Smooth muscle cell (in vitro differentiated cells): ENCODE measurements at regions not wholly inside any gene's neighbourhood (a gene's known extent, or its start where the extent isn't known, plus 50 kb on each side); places are given as distances from the start of the nearest gene placed in this dataset.
A peak's percentile ranks its signal among the peaks of the same experiment; 100 is the strongest.

Experiments
- DNase-seq: peaks from one replicate; lab custom pipeline; 2025; ENCODE audit not compliant: unreplicated experiment; lab: John Stamatoyannopoulos, UW
- H2AFZ ChIP-seq: fragments of 200-600 bp; sonication (generic); 2 replicates; pipeline ENCODE4 v1.6.0; 2016; ENCODE audit warnings: antibody characterized with exemption, low read depth, mild to moderate bottlenecking
- H3F3A ChIP-seq: fragments of 200-600 bp; sonication (generic); 2 replicates; pipeline ENCODE4 v1.6.0; 2017; ENCODE audit warnings: antibody characterized with exemption, low read depth
- H3K27ac ChIP-seq: fragments of 200-600 bp; sonication (generic); 2 replicates; pipeline ENCODE4 v1.5.1; 2016; ENCODE audit warnings: low read depth, mild to moderate bottlenecking
- H3K27me3 ChIP-seq: fragments of 200-600 bp; sonication (generic); 2 replicates; pipeline ENCODE4 v1.6.1; 2016; ENCODE audit warnings: low read depth, mild to moderate bottlenecking
- H3K36me3 ChIP-seq: fragments of 200-600 bp; sonication (generic); 2 replicates; pipeline ENCODE4 v1.5.1; 2016; ENCODE audit warnings: low read depth
- H3K4me1 ChIP-seq: fragments of 200-600 bp; sonication (generic); 2 replicates; pipeline ENCODE4 v1.5.1; 2016; ENCODE audit warnings: low read depth
- H3K4me2 ChIP-seq: fragments of 200-600 bp; sonication (generic); 2 replicates; pipeline ENCODE4 v1.6.0; 2016; ENCODE audit warnings: mild to moderate bottlenecking
- H3K4me3 ChIP-seq: fragments of 200-600 bp; sonication (generic); 2 replicates; pipeline ENCODE4 v1.5.1; 2016; ENCODE audit warnings: mild to moderate bottlenecking
- H3K79me2 ChIP-seq: fragments of 200-600 bp; sonication (generic); 2 replicates; pipeline ENCODE4 v1.6.0; 2016; ENCODE audit warnings: low read depth, mild to moderate bottlenecking
- H3K9ac ChIP-seq: fragments of 200-600 bp; sonication (generic); 2 replicates; pipeline ENCODE4 v1.6.0; 2016; ENCODE audit warnings: low read depth
- H3K9me3 ChIP-seq: fragments of 200-600 bp; sonication (generic); replicated peaks from 2 replicates; pipeline ENCODE4 v1.5.1; 2016; ENCODE audit warnings: low read depth
- H4K20me1 ChIP-seq: fragments of 200-600 bp; sonication (generic); 2 replicates; pipeline ENCODE4 v1.6.0; 2016; ENCODE audit warnings: low read depth
- CTCF ChIP-seq: fragments of 200-600 bp; sonication (generic); IDR thresholded peaks from 2 replicates; pipeline ENCODE4 v1.5.1; 2017; ENCODE audit warnings: borderline replicate concordance, mild to moderate bottlenecking, antibody characterized with exemption; ENCODE audit not compliant: insufficient read depth, poor library complexity, severe bottlenecking
- WGBS: methylation state at CpG from one replicate; pipeline ENCODE4 v1.1.7; 2016; ENCODE audit warnings: low lambda C conversion rate; 5-methylcytosine and 5-hydroxymethylcytosine counted together

GRCh38 chr3:10706156-10706739 is 109.8 kb upstream of the SLC6A11 start:
- H3K4me2 ChIP-seq: no peak overlapping the region

GRCh38 chr3:10706740-10707399 is 109.2 kb upstream of the SLC6A11 start:
- no peak overlapping the region for H3K27ac ChIP-seq
- WGBS: 51% methylated on average over 11 of the region's 11 CpGs
- H2AFZ ChIP-seq: no peak overlapping the region
- no peak for DNase-seq
- no peaks in the 10 kb centered on the region for H3K79me2 ChIP-seq
- H3K36me3 ChIP-seq: no peaks in the 10 kb centered on the region
- H3K9ac ChIP-seq: no peak overlapping the region
- H3K4me2 ChIP-seq: peak overlapping the region; percentile 81
- no peak for TF ChIP-seq CTCF
- H3K4me1 ChIP-seq: no peaks in the 10 kb centered on the region
- H4K20me1 ChIP-seq: no peaks in the 10 kb centered on the region
- H3K27me3 ChIP-seq: peaks cover 89% of the 10 kb centered on the region
- H3F3A ChIP-seq: no peaks in the 10 kb centered on the region
- H3K4me3 ChIP-seq: no peak overlapping the region
- H3K9me3 ChIP-seq: no peaks in the 10 kb centered on the region

More at GRCh38 chr3:10706156-10706739, 109.8 kb upstream of the SLC6A11 start:
- TF ChIP-seq CTCF: no peak
- no peak overlapping the region for H3K9ac ChIP-seq
- no peaks in the 10 kb centered on the region for H3K9me3 ChIP-seq
- 50% methylated on average over 5 of the region's 5 CpGs for WGBS
- H2AFZ ChIP-seq: no peak overlapping the region
- no peaks in the 10 kb centered on the region for H4K20me1 ChIP-seq
- no peak for DNase-seq
- H3K4me3 ChIP-seq: no peak overlapping the region
- H3K27me3 ChIP-seq: peaks cover 89% of the 10 kb centered on the region
- no peaks in the 10 kb centered on the region for H3F3A ChIP-seq
- H3K27ac ChIP-seq: no peak overlapping the region
- no peaks in the 10 kb centered on the region for H3K4me1 ChIP-seq
- no peaks in the 10 kb centered on the region for H3K36me3 ChIP-seq
- H3K79me2 ChIP-seq: no peaks in the 10 kb centered on the region

GRCh38 chr3:10707400-10708215 is 108.4 kb upstream of the SLC6A11 start:
- no peaks in the 10 kb centered on the region for H4K20me1 ChIP-seq
- no peaks in the 10 kb centered on the region for H3K79me2 ChIP-seq
- peak overlapping the region; percentile 34 for H3K4me3 ChIP-seq
- H3K27me3 ChIP-seq: peaks cover 91% of the 10 kb centered on the region
- no peaks in the 10 kb centered on the region for H3K9me3 ChIP-seq
- WGBS: 2% methylated on average over 31 of the region's 93 CpGs
- no peak overlapping the region for H3K27ac ChIP-seq
- H3K9ac ChIP-seq: no peak overlapping the region
- H3K4me1 ChIP-seq: no peaks in the 10 kb centered on the region
- DNase-seq: no peak
- no peak overlapping the region for H2AFZ ChIP-seq
- peak overlapping the region; percentile 81 for H3K4me2 ChIP-seq
- peak; percentile 37 for TF ChIP-seq CTCF
- no peaks in the 10 kb centered on the region for H3F3A ChIP-seq
- no peaks in the 10 kb centered on the region for H3K36me3 ChIP-seq
